HepG2 (cell line): ENCODE measurements at regions not wholly inside any gene's neighbourhood (a gene's known extent, or its start where the extent isn't known, plus 50 kb on each side); places are given as distances from the start of the nearest gene placed in this dataset.

ENCODE experiments used
- AGO2 ChIP-seq: fragments of 200-400 bp; formaldehyde crosslinking; optimal IDR thresholded peaks from 2 replicates; pipeline ENCODE3; 2017; ENCODE audit warnings: mild to moderate bottlenecking, low read depth, low read length, moderate library complexity
- CENPX ChIP-seq: sonication (generic); formaldehyde crosslinking; IDR thresholded peaks from 2 replicates; pipeline ENCODE4 v1.9.0; 2021; ENCODE audit warnings: mild to moderate bottlenecking, missing genetic modification reagents, moderate library complexity
- MEIS1 ChIP-seq: sonication (generic); formaldehyde crosslinking; IDR thresholded peaks from 2 replicates; pipeline ENCODE4 v1.9.0; 2021; ENCODE audit warnings: mild to moderate bottlenecking, missing genetic modification reagents, moderate library complexity, borderline replicate concordance
- MTA1 ChIP-seq: sonication (generic); formaldehyde crosslinking; IDR thresholded peaks from 2 replicates; pipeline ENCODE4 v1.4.0; 2020; ENCODE audit warnings: missing genetic modification reagents, mild to moderate bottlenecking, borderline replicate concordance
- NFIC ChIP-seq: IDR thresholded peaks from 2 replicates; pipeline ENCODE4 v1.6.1; 2012; ENCODE audit warnings: mild to moderate bottlenecking, low read length, inconsistent platforms
- NRL ChIP-seq: sonication (generic); formaldehyde crosslinking; IDR thresholded peaks from 2 replicates; pipeline ENCODE4 v1.5.0; 2020; ENCODE audit warnings: missing genetic modification reagents, mild to moderate bottlenecking, moderate library complexity, borderline replicate concordance
- RFX3 ChIP-seq: IDR thresholded peaks from 2 replicates; pipeline ENCODE4 v1.6.1; 2016; ENCODE audit warnings: missing biosample characterization, missing genetic modification reagents
- SMC3 ChIP-seq: IDR thresholded peaks from 2 replicates; pipeline ENCODE4 v1.6.1; 2011; ENCODE audit warnings: low read length, improper control_type of control experiment
- SOX6 ChIP-seq, 2 experiments: fragments of 450-650 bp in 1 of 2; sonication (generic) in 1 of 2; formaldehyde crosslinking in 1 of 2; IDR thresholded peaks; 2 replicates each; pipeline versions ENCODE4 v1.4.0 to v1.6.1; 2017 to 2020; ENCODE audit warnings: antibody characterized with exemption in 1 of 2, mild to moderate bottlenecking in 1 of 2, missing genetic modification reagents in 1 of 2
- SUZ12 ChIP-seq: fragments of 150-350 bp; IDR thresholded peaks from 2 replicates; pipeline ENCODE4 v1.6.1; 2014; ENCODE audit warnings: low read depth, low read length
- ZNF232 ChIP-seq: sonication (generic); formaldehyde crosslinking; IDR thresholded peaks from 2 replicates; pipeline ENCODE4 v1.4.0; 2020; ENCODE audit warnings: missing genetic modification reagents, borderline replicate concordance
- ZNF451 ChIP-seq: sonication (generic); formaldehyde crosslinking; IDR thresholded peaks from 2 replicates; pipeline ENCODE4 v1.5.0; 2020; ENCODE audit warnings: mild to moderate bottlenecking, missing genetic modification reagents
- ZNF770 ChIP-seq: sonication (generic); formaldehyde crosslinking; IDR thresholded peaks from 2 replicates; pipeline ENCODE4 v1.5.0; 2020; ENCODE audit warnings: mild to moderate bottlenecking, missing genetic modification reagents
- TF ChIP-seq, protein P1 (sequence below): sonication (generic); formaldehyde crosslinking; IDR thresholded peaks from 2 replicates; pipeline ENCODE4 v1.5.1; 2020; ENCODE audit warnings: missing genetic modification reagents, mild to moderate bottlenecking, borderline replicate concordance
- TF ChIP-seq, protein P2 (sequence below): sonication (generic); formaldehyde crosslinking; IDR thresholded peaks from 2 replicates; pipeline ENCODE4 v1.8.1; 2023; ENCODE audit warnings: missing genetic modification reagents, inconsistent platforms, borderline replicate concordance
- TF ChIP-seq, protein P3 (sequence below): sonication (generic); formaldehyde crosslinking; IDR thresholded peaks from one replicate; pipeline ENCODE4 v1.5.1; 2020; ENCODE audit warnings: mild to moderate bottlenecking, missing genetic modification reagents; ENCODE audit errors: not compliant biosample characterization

- peak; percentile 86; the same call in 1 of the 2 replicates for TF ChIP-seq ZNF232 (CRISPR knock-in tag)
- TF ChIP-seq ZNF451 (CRISPR knock-in tag), result no peak
- no peak for TF ChIP-seq CENPX (CRISPR knock-in tag)
- TF ChIP-seq MEIS1 (CRISPR knock-in tag), result no peak; the same call in 1 of the 2 replicates
- TF ChIP-seq SMC3, result no peak
- TF ChIP-seq, protein P1, sequence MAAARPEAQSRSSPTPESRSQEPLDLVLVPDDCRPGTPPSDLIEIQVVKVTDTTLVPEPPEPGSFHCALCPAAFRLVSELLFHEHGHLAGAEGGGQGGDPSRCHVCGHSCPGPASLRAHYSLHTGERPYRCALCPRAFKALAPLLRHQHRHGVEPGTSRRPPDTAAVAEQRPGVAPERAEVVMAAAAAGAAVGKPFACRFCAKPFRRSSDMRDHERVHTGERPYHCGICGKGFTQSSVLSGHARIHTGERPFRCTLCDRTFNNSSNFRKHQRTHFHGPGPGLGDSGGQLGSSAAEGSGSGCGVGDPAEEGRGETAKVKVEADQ (CRISPR knock-in tag), result 0 out of 2 replicates have a peak, but pooled peaks have one; percentile 26
- TF ChIP-seq AGO2, result no peak
- TF ChIP-seq SUZ12, result no peak
- TF ChIP-seq RFX3 (CRISPR knock-in tag), result no peak
- TF ChIP-seq NFIC, result no peak
- TF ChIP-seq ZNF770 (CRISPR knock-in tag), result no peak
- no peak for TF ChIP-seq SOX6 (IDR thresholded peaks at IDR 0.05)
- peak; percentile 93 for TF ChIP-seq SOX6 (CRISPR knock-in tag; IDR thresholded peaks at IDR 0.05)
- peak; percentile 85; the same call in 1 of the 2 replicates for TF ChIP-seq MTA1
- TF ChIP-seq, protein P2, sequence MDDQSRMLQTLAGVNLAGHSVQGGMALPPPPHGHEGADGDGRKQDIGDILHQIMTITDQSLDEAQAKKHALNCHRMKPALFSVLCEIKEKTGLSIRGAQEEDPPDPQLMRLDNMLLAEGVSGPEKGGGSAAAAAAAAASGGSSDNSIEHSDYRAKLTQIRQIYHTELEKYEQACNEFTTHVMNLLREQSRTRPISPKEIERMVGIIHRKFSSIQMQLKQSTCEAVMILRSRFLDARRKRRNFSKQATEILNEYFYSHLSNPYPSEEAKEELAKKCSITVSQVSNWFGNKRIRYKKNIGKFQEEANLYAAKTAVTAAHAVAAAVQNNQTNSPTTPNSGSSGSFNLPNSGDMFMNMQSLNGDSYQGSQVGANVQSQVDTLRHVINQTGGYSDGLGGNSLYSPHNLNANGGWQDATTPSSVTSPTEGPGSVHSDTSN (CRISPR knock-in tag), result no peak
- TF ChIP-seq, protein P3, sequence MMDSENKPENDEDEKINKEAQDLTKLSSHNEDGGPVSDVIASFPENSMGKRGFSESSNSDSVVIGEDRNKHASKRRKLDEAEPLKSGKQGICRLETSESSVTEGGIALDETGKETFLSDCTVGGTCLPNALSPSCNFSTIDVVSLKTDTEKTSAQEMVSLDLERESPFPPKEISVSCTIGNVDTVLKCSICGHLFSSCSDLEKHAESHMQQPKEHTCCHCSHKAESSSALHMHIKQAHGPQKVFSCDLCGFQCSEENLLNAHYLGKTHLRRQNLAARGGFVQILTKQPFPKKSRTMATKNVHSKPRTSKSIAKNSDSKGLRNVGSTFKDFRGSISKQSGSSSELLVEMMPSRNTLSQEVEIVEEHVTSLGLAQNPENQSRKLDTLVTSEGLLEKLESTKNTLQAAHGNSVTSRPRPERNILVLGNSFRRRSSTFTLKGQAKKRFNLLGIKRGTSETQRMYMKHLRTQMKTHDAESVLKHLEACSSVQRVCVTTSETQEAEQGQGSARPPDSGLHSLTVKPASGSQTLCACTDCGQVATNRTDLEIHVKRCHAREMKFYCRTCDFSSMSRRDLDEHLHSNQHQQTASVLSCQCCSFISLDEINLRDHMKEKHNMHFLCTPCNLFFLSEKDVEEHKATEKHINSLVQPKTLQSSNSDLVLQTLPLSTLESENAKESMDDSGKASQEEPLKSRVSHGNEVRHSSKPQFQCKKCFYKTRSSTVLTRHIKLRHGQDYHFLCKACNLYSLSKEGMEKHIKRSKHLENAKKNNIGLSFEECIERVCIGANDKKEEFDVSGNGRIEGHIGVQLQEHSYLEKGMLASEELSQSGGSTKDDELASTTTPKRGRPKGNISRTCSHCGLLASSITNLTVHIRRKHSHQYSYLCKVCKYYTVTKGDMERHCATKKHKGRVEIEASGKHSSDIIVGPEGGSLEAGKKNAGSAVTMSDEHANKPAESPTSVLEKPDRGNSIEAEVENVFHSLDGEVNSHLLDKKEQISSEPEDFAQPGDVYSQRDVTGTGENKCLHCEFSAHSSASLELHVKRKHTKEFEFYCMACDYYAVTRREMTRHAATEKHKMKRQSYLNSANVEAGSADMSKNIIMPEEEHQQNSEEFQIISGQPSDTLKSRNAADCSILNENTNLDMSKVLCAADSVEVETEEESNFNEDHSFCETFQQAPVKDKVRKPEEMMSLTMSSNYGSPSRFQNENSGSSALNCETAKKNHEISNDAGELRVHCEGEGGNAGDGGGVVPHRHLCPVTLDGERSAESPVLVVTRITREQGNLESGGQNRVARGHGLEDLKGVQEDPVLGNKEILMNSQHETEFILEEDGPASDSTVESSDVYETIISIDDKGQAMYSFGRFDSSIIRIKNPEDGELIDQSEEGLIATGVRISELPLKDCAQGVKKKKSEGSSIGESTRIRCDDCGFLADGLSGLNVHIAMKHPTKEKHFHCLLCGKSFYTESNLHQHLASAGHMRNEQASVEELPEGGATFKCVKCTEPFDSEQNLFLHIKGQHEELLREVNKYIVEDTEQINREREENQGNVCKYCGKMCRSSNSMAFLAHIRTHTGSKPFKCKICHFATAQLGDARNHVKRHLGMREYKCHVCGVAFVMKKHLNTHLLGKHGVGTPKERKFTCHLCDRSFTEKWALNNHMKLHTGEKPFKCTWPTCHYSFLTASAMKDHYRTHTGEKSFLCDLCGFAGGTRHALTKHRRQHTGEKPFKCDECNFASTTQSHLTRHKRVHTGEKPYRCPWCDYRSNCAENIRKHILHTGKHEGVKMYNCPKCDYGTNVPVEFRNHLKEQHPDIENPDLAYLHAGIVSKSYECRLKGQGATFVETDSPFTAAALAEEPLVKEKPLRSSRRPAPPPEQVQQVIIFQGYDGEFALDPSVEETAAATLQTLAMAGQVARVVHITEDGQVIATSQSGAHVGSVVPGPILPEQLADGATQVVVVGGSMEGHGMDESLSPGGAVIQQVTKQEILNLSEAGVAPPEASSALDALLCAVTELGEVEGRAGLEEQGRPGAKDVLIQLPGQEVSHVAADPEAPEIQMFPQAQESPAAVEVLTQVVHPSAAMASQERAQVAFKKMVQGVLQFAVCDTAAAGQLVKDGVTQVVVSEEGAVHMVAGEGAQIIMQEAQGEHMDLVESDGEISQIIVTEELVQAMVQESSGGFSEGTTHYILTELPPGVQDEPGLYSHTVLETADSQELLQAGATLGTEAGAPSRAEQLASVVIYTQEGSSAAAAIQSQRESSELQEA, result peak; percentile 37
- TF ChIP-seq NRL (CRISPR knock-in tag), result 0 out of 2 replicates have a peak, but pooled peaks have one; percentile 46
Measured at GRCh38 chr14:100673085-100673806, 53.4 kb upstream of the DLK1 start (continued).
